Left lobe of liver (tissue), 2 donors: ENCODE measurements at regions not wholly inside any gene's neighbourhood (a gene's known extent, or its start where the extent isn't known, plus 50 kb on each side); places are given as distances from the start of the nearest gene placed in this dataset.

Source experiments
- ATAC-seq: fragments of 200-7000 bp; cut with Tn5 transposase; one replicate; pipeline ENCODE4 v1.9.1; 2020; ENCODE audit warnings: mild to moderate bottlenecking, moderate library complexity
- DNase-seq: peaks from one replicate; pipeline ENCODE4 v3.0.0-alpha.2; 2020; ENCODE audit warnings: low spot score
- donor health status: DM: no; HTN: no; CAD: no; lungs with moderate emphysema.
- donor health status: DM: no; HTN: yes; CAD: no.

- ATAC-seq: no peak
Measured at GRCh38 chr2:12594590-12594989, 122.1 kb upstream of the TRIB2 start.

GRCh38 chr2:12596771-12597170 is 120.0 kb upstream of the TRIB2 start:
- no peak for DNase-seq
- no peak for ATAC-seq

More at GRCh38 chr2:12594590-12594989, 122.1 kb upstream of the TRIB2 start:
- DNase-seq: no peak

DNA sequence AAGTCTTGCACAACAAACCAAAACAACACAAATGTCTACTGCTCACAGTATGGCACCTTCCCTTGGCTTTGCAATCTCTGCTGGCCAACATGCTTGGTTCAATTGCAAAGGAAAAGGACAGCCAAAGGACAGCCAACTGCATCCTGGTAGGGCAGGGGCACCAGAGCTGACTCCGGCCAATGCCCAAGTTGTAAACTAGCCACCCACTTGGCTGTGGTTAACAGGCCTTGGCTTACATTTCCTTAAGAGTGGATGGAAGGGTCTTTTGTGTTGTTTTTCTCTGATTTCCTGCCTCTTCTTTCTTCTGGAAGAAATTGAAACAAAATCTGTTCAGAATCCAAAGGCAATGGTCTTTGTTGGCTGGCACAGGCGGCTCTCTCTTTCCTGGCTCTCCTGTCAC is 119.1 kb upstream of the TRIB2 start:
- ATAC-seq: peak; percentile 43

GRCh38 chr2:12602661-12603060 is 114.1 kb upstream of the TRIB2 start:
- DNase-seq: no peak
- ATAC-seq: no peak

More for the DNA sequence above, 119.1 kb upstream of the TRIB2 start:
- DNase-seq: no peak

DNA sequence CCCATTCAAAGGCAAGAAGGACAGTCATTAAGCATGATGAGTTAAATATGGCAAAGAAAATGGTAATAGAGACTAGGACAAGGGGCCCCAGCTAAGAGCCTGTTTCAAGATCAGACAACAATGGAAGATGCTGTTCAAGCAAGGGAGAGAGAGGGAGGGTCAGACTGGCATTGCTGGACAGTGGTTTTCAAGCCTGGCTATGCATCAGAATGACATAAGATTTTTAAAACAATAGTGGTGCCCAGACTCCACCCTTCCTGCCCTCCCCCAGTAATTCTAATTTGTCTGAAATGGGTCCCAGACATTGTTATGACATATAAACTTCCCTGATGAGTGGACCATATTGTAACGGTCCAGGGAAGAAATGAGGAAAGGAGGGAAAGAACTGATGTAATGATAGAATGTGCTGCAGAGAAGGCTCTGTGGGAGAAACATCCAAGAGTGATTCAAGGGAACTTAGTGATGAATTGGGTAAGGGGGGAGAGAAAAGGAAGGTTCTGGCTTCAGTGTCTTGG is 112.9 kb upstream of the TRIB2 start:
- DNase-seq (no peak), ATAC-seq (no peak)

- DNase-seq (no peak), ATAC-seq (no peak)
Measured at GRCh38 chr2:12604341-12604740, 112.4 kb upstream of the TRIB2 start.

GRCh38 chr2:12605366-12605765 is 111.4 kb upstream of the TRIB2 start:
- DNase-seq (no peak), ATAC-seq (no peak)

DNA sequence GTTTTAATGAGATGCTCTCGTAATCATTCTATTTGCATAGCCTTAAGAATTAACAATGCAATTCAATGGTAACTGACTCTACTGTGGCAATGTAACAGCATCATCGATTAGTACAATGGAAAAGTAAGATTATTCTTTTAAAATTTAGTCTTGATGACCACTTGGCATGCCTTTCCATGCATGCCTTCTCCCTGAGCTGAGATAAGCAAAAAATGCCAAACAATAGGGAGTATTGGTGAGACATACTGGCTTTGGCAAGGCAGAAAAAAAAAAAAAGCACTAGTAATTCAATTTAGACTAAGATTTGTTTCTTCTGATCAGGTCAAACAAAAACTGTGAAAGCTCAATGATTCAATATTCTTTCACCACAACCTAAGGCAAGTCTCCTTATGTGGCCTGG is 110.8 kb upstream of the TRIB2 start:
- no peak for DNase-seq
- ATAC-seq: no peak

GRCh38 chr2:12606472-12607000 is 110.2 kb upstream of the TRIB2 start:
- ATAC-seq (no peak), DNase-seq (no peak)

DNA sequence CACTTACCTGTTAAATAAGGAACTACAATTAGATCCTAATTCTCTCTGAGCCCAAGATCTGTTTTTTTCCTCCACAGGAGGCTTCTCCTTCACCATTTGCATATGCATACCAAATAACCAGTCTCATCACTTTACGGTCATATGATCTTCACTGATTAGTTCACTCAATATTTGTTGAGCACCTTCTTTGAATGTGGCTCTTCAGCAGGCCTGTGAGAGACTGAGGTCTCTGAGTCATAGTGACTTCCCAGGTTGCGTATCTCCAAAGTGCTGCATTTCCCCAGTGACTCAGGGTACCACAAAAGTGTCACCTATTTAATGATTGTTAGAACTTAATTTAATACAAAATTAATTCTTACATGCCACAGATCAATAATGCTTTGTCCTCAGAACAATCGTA is 108.8 kb upstream of the TRIB2 start:
- DNase-seq (no peak), ATAC-seq (no peak)

GRCh38 chr2:12610314-12610713 is 106.4 kb upstream of the TRIB2 start:
- ATAC-seq (no peak), DNase-seq (no peak)

- ATAC-seq (no peak), DNase-seq (no peak)
Measured at GRCh38 chr2:12612168-12612567, 104.6 kb upstream of the TRIB2 start.

DNA sequence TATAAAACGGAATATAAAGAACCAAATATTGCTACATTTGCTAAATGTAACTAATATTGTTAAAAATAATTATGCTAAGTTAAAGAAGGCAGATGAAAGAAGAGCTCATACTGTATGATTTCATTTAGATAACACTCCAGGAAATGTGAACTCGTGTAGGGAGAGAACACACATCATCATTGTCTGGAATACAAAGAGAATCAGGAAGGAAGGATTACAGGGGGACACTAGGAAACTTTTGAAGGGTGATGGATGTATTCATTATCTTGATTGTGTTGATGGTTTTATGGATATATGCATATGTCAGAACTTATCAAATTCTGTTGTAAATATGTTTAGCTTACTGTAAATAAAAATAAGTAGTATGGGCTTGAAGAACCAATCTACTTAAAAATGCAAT is 104.1 kb upstream of the TRIB2 start:
- ATAC-seq (no peak), DNase-seq (no peak)

- no peak for ATAC-seq
- no peak for DNase-seq
Measured at GRCh38 chr2:12613137-12613835, 103.5 kb upstream of the TRIB2 start.

DNA sequence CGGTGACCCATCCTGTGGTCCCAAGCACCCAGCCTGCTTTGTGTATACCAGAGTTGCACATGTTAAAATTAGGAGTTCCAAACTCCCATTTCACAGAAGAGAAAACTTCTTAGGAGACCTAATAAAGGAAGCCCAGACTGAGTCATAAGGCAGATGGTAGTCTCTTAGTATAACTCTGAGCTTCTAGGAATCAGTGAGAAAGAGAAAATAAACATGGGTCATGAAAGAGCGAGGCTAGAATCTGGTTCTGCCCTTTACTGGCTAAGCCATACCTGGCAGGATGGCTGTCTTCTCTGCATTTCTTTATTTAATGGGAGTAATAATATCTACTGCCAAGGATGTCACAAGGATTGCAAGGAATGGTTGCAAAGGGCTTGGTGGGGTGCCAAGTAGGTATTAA is 101.2 kb upstream of the TRIB2 start:
- DNase-seq (no peak), ATAC-seq (no peak)

DNA sequence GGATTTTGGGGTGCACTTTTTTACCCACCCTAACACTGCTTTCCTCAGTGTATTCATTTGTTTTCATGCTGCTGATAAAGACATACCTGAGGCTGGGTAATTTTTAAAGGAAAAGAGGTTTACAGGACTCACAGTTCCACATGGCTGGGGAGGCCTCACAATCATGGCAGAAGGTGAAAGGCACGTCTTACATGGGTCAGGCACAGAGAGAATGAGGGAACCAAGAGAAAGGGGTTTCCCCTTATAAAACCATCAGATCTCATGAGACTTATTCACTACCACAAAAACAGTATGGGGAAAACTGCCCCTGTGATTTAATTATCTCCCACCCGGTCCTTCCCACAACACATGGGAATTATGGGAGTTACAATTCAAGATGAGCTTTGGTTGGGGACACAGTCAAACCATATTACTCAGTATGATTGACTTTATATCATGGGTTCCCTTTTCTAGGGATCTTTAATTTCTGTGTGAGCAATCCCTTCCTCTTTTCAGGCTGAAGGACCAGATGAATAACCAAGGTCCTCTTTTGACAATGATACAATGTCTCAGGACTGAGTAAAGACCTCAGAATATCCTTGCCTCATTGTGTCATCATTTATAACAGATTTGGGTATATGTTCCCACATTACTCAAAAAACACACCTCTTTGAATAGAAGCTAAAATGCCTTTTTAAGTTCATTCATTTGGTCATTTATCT is 100.1 kb upstream of the TRIB2 start:
- DNase-seq (no peak), ATAC-seq (no peak)

DNA sequence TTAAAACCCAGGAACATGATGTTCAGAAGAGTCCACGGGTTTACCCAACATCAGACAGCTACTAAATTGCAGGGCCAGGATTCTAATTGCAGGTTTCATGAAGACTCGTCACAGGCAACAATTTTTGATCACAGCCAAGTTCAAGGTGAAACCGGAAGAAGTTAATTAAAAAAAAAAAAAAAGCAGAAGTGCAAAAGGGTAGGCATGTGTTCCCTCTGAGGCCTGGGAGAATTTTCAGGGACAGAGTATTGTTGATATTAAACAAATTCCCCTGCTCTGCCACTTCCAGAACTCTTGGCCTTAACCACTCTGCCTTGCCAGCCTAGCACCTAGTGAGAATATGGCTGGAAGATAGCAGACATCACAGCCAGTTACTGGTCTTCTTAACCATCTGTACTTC is 99.4 kb upstream of the TRIB2 start:
- no peak for ATAC-seq
- DNase-seq: no peak

DNA sequence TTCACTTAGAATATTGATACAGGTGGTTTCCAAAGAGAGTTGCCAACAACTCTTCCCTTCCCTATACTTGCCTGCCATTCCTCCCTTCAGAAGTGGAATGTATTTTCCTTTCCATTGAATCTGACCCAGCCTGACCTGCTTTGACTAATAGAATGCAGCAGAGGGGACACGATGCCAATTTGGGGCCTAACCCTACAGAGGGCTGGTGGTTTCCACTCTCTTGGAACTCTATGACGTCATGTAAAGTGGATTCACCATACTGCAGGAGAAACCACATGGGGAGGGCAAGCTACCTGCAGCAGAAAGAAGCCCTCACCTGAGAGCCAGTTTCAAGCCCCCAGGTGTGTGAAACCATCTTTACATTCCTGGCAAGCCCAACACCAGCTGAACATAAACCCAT is 98.9 kb upstream of the TRIB2 start:
- no peak for ATAC-seq
- no peak for DNase-seq

DNA sequence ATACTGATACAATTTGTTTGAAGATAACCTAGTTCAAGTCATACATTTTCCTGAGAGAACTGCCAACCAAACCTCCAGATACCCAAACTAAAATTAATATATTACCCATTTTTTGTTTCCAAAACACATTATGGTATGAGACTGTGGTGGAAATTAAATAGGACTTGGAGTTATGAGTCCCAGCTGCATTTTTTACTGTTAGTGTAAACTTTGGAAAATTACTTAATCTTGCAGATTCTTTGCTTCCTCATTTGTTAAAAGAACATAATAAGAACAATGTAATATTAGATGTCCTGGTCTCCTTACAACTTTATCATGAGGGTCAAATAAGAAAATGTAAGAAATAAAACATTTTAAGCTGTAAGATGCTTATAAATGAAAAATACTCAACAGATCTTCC is 98.2 kb upstream of the TRIB2 start:
- DNase-seq: no peak
- no peak for ATAC-seq

DNA sequence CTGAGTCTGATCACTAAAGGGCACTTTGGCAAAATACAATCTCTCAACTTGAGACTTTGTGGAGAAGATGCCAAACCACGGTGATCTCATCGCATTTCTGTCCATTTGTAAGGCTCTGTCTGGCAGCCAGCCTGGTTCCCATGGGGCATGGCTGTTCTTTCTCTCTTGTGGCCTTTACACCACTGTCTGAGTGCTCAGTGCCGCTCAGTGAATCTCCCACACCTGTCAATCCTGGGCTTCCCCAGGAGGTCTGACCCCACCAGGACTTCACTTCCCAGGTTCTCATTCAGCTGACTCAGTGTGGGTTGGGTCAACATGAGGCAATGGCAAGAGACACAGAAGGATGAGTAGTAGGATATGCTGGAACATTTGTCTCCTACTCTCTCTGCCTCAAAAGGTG is 96.8 kb upstream of the TRIB2 start:
- ATAC-seq (no peak), DNase-seq (no peak)

GRCh38 chr2:12620759-12621158 is 96.0 kb upstream of the TRIB2 start:
- ATAC-seq: no peak
- no peak for DNase-seq

DNA sequence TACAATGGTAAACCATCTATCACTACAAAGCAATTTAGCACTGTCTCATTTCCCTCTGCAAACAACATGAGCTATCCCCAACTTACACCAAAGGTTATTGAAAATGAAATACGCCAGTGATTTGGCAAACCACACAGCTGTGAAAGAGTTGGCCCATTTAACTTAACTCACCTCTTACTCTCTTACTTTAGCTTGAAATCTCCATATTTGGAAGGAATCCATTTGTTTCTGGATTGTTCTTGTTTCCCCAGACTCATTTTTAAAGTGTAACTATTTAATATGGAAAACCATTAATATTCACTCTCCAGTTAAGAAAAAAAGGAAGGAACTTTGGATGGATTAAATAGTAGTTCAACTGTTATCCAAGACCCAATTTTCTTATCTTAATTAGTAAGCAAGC is 93.7 kb upstream of the TRIB2 start:
- DNase-seq (no peak), ATAC-seq (no peak)
